ENCODE measurements at regions not wholly inside any gene's neighbourhood (a gene's known extent, or its start where the extent isn't known, plus 50 kb on each side); places are given as distances from the start of the nearest gene placed in this dataset.

- TF ChIP-seq PREB (CRISPR knock-in tag; IDR thresholded peaks at IDR 0.05; ENCODE audit: borderline replicate concordance) (no peak), CTCF (IDR thresholded peaks at IDR 0.05) (no peak), CREB1 (CRISPR knock-in tag; IDR thresholded peaks at IDR 0.05) (no peak), ARID4B (CRISPR knock-in tag; IDR thresholded peaks at IDR 0.05; ENCODE audit: borderline replicate concordance) (no peak), PRRX2 (CRISPR knock-in tag; IDR thresholded peaks at IDR 0.05) (no peak), AFF4 (CRISPR knock-in tag; IDR thresholded peaks at IDR 0.05; ENCODE audit: borderline replicate concordance) (no peak), ATF3 (CRISPR knock-in tag; conservative IDR thresholded peaks at IDR 0.05) (no peak), MAX (CRISPR knock-in tag; IDR thresholded peaks at IDR 0.05) (no peak)
Measured at GRCh38 chr3:154059833-154060232, 61.4 kb upstream of the ARHGEF26 start.

Data from WTC11 (cell line).